ENCODE measurements at regions not wholly inside any gene's neighbourhood (a gene's known extent, or its start where the extent isn't known, plus 50 kb on each side); places are given as distances from the start of the nearest gene placed in this dataset.

DNA sequence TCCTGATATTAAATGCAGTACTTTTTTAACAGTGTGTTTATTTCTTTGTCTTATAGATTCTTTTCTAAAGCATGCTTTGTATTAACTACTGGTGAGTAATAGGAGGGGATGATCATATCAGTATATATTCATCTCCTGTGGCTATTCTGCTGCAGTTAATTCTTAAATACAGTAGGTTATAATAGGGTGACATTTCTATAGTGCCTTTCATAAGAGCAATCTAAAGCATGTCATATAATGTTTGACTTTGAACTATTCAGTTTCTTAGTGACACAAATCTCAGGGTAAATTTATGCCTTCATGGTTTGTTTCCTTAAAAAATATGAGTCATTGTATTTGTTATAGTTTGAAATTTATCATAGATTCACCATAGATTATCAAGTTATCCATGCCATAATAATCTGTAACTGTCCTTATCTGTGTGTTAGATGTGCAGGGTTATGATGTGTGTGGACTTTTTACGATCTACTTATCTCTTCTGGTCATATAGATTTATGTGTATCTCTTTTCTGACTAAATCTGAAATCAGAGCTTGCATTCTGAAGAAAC, 1019.5 kb downstream of the NR2F1-AS1 start:
- Histone ChIP-seq H3K4me1 (ENCODE audit: control insufficient read depth, insufficient read depth, low read length) (no peaks in the 10 kb centered on the region), H3K9ac (ENCODE audit: control insufficient read depth, insufficient read depth, low read length) (no peak overlapping the region), H3K36me3 (ENCODE audit: control insufficient read depth in 2 of 2, insufficient read depth in 2 of 2, low read length in 1 of 2) (no peaks in the 10 kb centered on the region), H3K9me3 (replicated peaks; ENCODE audit: control insufficient read depth, insufficient read depth, low read length) (no peaks in the 10 kb centered on the region), H3K4me2 (ENCODE audit: control insufficient read depth, insufficient read depth) (no peak overlapping the region), H3K27ac (ENCODE audit: control insufficient read depth, insufficient read depth) (no peak overlapping the region), H4K20me1 (ENCODE audit: control insufficient read depth, insufficient read depth) (no peaks in the 10 kb centered on the region), H2AFZ (ENCODE audit: control insufficient read depth, low read depth, low read length) (no peak overlapping the region), H3K79me2 (ENCODE audit: control insufficient read depth, insufficient read depth, low read length) (no peaks in the 10 kb centered on the region), H3K27me3 (replicated peaks in 1 of 2; ENCODE audit: control insufficient read depth in 2 of 2, insufficient read depth in 2 of 2, low read length in 1 of 2) (no peaks in the 10 kb centered on the region), H3K4me3 (no peak overlapping the region)
- ChIA-PET SMC1A (ENCODE audit: uncharacterized antibody, unreplicated experiment) (no interaction called here), RAD21 (ENCODE audit: unreplicated experiment) (no interaction called here), CTCF (interaction anchor here (1.6 kb wide), 1 partner anchor 43 kb away, joined by 4 read pairs; no protein-coding TSS in a partner anchor), POLR2A (no interaction called here)
- no peak for FAIRE-seq
- in situ Hi-C loops (cut with MboI) (no loop called here), intact Hi-C loops (cut with micrococcal nuclease; ENCODE audit: unreplicated experiment) (no loop called here)
- no peak for DNase-seq (ENCODE audit: low read depth, low spot score)
- TF ChIP-seq CBFB (IDR thresholded peaks at IDR 0.05; ENCODE audit: low read depth) (no peak), BRCA1 (IDR thresholded peaks at IDR 0.05; ENCODE audit: low read depth, low read length) (no peak), RELA (IDR thresholded peaks at IDR 0.05; ENCODE audit: borderline replicate concordance, partially characterized antibody) (no peak), NBN (IDR thresholded peaks at IDR 0.05) (no peak), WRNIP1 (IDR thresholded peaks at IDR 0.05; ENCODE audit: borderline replicate concordance, low read depth, low read length) (no peak), SP1 (IDR thresholded peaks at IDR 0.05; ENCODE audit: low read depth, low read length) (no peak), MYB (IDR thresholded peaks at IDR 0.05; ENCODE audit: borderline replicate concordance, low read depth, low read length) (no peak), SMARCA5 (IDR thresholded peaks at IDR 0.05) (no peak), KDM1A (IDR thresholded peaks at IDR 0.05; ENCODE audit: borderline replicate concordance) (no peak), NFIC (IDR thresholded peaks at IDR 0.05; ENCODE audit: low read depth, low read length) (no peak), RB1 (IDR thresholded peaks at IDR 0.05; ENCODE audit: borderline replicate concordance) (no peak), FOXM1 (IDR thresholded peaks at IDR 0.05; ENCODE audit: low read depth, low read length) (no peak), JUND (IDR thresholded peaks at IDR 0.05; ENCODE audit: low read depth, low read length) (no peak), ZSCAN29 (IDR thresholded peaks at IDR 0.05) (no peak), HDAC6 (IDR thresholded peaks at IDR 0.05; ENCODE audit: unreplicated experiment) (no peak), CREB1 (IDR thresholded peaks at IDR 0.05; ENCODE audit: low read depth) (no peak), RAD51 (IDR thresholded peaks at IDR 0.05) (no peak)
- TF ChIP-seq, protein P1, sequence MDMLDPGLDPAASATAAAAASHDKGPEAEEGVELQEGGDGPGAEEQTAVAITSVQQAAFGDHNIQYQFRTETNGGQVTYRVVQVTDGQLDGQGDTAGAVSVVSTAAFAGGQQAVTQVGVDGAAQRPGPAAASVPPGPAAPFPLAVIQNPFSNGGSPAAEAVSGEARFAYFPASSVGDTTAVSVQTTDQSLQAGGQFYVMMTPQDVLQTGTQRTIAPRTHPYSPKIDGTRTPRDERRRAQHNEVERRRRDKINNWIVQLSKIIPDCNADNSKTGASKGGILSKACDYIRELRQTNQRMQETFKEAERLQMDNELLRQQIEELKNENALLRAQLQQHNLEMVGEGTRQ (IDR thresholded peaks at IDR 0.05; ENCODE audit: borderline replicate concordance, low read depth, low read length): no peak
- TF ChIP-seq, protein P2, sequence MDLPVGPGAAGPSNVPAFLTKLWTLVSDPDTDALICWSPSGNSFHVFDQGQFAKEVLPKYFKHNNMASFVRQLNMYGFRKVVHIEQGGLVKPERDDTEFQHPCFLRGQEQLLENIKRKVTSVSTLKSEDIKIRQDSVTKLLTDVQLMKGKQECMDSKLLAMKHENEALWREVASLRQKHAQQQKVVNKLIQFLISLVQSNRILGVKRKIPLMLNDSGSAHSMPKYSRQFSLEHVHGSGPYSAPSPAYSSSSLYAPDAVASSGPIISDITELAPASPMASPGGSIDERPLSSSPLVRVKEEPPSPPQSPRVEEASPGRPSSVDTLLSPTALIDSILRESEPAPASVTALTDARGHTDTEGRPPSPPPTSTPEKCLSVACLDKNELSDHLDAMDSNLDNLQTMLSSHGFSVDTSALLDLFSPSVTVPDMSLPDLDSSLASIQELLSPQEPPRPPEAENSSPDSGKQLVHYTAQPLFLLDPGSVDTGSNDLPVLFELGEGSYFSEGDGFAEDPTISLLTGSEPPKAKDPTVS (IDR thresholded peaks at IDR 0.05; ENCODE audit: low read depth, low read length): no peak
- TF ChIP-seq, protein P3, sequence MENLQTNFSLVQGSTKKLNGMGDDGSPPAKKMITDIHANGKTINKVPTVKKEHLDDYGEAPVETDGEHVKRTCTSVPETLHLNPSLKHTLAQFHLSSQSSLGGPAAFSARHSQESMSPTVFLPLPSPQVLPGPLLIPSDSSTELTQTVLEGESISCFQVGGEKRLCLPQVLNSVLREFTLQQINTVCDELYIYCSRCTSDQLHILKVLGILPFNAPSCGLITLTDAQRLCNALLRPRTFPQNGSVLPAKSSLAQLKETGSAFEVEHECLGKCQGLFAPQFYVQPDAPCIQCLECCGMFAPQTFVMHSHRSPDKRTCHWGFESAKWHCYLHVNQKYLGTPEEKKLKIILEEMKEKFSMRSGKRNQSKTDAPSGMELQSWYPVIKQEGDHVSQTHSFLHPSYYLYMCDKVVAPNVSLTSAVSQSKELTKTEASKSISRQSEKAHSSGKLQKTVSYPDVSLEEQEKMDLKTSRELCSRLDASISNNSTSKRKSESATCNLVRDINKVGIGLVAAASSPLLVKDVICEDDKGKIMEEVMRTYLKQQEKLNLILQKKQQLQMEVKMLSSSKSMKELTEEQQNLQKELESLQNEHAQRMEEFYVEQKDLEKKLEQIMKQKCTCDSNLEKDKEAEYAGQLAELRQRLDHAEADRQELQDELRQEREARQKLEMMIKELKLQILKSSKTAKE (IDR thresholded peaks at IDR 0.05; ENCODE audit: low read depth, poor library complexity, severe bottlenecking): no peak
- WGBS (ENCODE audit: insufficient coverage, insufficient replicate concordance, low lambda C conversion rate, missing lambda C conversion rate): 0% methylated on average over 1 of the region's 1 CpG
- ATAC-seq: no peak
- no TSS peak for BruUV-seq (replicated peaks)

Measured in GM12878 (cell line).